PFSK-1 (cell line): ENCODE measurements at regions not wholly inside any gene's neighbourhood (a gene's known extent, or its start where the extent isn't known, plus 50 kb on each side); places are given as distances from the start of the nearest gene placed in this dataset.

Experiments used
- FOXP2 ChIP-seq: optimal IDR thresholded peaks from 2 replicates; pipeline ENCODE3; 2011; ENCODE audit warnings: borderline replicate concordance, control low read depth, inconsistent platforms; ENCODE audit not compliant: insufficient read depth; ENCODE audit errors: extremely low read length, extremely low read depth
- POLR2AphosphoS5 ChIP-seq: IDR thresholded peaks from 2 replicates; pipeline ENCODE4 v1.6.1; 2012; ENCODE audit warnings: low read depth, mild to moderate bottlenecking, control low read depth, low read length, moderate library complexity
- REST ChIP-seq, 2 experiments: IDR thresholded peaks; 2 replicates each; pipeline versions ENCODE4 v1.6.1 to v1.8.0; 2011 to 2012; ENCODE audit warnings: low read depth in 2 of 2, low read length in 2 of 2, control low read depth in 1 of 2, inconsistent platforms in 1 of 2, mild to moderate bottlenecking in 1 of 2, moderate library complexity in 1 of 2; ENCODE audit not compliant: insufficient read depth in 1 of 2
- SIN3A ChIP-seq: IDR thresholded peaks from 2 replicates; pipeline ENCODE4 v1.6.1; 2012; ENCODE audit warnings: mild to moderate bottlenecking, low read length, moderate library complexity, borderline replicate concordance; ENCODE audit not compliant: insufficient read depth
- TAF1 ChIP-seq: IDR thresholded peaks from 2 replicates; pipeline ENCODE4 v1.6.1; 2012; ENCODE audit warnings: low read length, control low read depth, borderline replicate concordance; ENCODE audit not compliant: insufficient read depth

GRCh38 chr2:65932571-65932970 is 500.2 kb upstream of the SPRED2 start:
- TF ChIP-seq TAF1 (no peak), POLR2AphosphoS5 (no peak), REST (IDR thresholded peaks at IDR 0.05; ENCODE audit: insufficient read depth in 1 of 2, low read depth in 2 of 2, low read length in 2 of 2) (no peak), SIN3A (no peak), FOXP2 (no peak)
